ENCODE measurements at regions not wholly inside any gene's neighbourhood (a gene's known extent, or its start where the extent isn't known, plus 50 kb on each side); places are given as distances from the start of the nearest gene placed in this dataset.
"Not testable (repeated sequence)": the region's sequence is repeated elsewhere in the genome, so short reads cannot be mapped to it uniquely, and the experiment has no call there.

- DNase-seq, result no peak
Observed at GRCh38 chr3:76442374-76442915, 597.5 kb upstream of the ROBO2 start.

DNA sequence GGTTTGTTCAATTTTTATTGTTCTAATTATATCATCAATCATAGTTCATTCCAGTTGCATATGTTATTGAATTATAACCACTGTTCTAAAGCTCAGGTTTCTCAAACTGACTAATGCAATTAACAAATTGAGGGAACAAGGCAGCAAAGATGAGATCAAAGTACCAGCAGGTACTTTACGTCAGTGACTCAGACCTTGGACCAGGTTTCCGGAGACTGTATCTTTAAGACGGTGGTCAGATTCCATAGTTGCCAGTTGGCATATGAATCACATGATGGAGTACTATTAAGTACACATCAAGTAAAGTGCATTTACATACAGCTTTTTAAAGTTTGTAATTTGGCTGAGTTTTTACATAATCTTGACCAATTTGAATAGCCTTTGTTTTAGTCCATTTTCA, 583.6 kb upstream of the ROBO2 start:
- no peak for DNase-seq

DNA sequence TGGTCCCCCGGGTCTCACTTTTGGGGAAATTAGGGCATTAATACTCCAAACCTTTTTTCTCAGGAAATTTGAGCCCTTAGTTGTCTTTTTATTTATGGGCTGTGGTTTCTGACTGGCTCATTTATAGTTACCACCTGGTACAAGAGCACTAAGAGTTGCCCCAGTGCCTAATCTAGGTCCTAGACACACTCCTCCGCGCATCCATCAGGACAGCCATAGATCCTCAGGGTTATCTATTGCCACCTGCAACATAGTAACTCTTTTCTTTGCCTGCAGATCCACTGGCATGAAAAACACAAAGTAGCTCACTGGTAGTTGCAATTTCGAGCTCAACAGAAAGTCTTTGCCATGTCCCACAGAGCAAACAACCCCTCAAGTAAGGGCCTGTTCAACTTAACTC, 576.4 kb upstream of the ROBO2 start:
- no peak for DNase-seq

GRCh38 chr3:76470285-76470684, 569.6 kb upstream of the ROBO2 start:
- no peak for DNase-seq

- DNase-seq, result no peak
Observed at GRCh38 chr3:76474632-76475031, 565.3 kb upstream of the ROBO2 start.

DNA sequence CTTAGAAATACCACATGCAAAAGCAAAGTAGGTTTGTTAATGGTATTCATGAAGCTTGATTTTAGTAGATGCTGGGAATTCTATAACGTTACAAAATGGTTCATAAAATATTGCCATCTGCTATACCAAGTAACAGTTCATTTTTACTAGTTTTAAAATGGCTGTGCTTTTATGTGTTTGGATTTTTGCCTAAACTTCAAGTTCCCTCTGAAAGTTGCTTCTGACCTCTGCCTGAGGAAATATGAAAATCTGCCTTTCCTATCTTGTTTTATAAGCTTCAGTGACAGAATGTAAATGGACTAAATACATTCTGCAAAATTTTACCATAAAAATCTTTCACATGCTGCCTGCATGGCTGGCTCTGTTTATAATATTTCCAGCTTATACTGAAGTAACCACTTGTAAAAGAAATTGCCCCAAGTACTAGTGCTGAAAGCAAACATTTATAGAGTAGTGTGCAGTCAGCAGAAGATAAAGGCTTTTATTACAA, 560.7 kb upstream of the ROBO2 start:
- DNase-seq, result no peak

- no peak for DNase-seq
Observed at GRCh38 chr3:76482510-76482909, 557.4 kb upstream of the ROBO2 start.

DNA sequence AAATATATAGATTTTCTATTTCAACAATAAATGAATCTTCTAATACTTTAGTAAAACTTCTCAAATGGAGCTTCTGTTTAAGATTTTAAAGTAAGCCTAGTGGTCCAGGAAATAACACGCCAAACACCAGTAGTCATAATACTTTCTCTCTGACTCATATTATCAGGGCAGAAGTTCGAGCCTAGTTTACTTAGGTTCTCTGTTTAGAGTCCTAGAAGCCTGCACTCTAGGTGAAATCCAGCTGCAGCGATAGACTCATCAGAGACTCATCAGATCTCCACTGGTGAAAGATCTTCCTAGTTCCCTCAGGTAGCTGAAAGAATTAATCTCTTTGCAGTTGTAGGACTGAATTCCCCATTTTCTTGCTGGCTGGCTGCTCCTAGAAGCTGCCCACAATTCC, 552.5 kb upstream of the ROBO2 start:
- no peak for DNase-seq

DNA sequence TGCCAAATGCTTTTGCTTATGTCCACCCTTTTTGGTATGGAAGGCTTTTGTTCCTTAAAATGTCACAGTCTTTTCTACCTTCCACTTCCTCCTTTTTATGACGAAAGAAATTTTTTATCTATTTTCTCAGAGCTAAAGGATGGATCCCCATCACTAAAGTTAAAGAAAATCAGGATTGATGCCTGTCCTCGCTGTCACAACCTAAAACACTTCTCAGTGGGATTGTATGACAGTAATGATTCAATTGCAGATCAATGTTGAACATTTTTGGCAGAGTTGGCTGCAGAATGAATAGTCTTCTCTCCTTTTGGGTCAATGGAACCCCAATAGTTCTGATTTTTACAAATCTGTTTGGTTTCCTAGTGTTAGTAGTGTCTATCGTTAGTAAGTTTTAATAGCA, 549.8 kb upstream of the ROBO2 start:
- no peak for DNase-seq

DNA sequence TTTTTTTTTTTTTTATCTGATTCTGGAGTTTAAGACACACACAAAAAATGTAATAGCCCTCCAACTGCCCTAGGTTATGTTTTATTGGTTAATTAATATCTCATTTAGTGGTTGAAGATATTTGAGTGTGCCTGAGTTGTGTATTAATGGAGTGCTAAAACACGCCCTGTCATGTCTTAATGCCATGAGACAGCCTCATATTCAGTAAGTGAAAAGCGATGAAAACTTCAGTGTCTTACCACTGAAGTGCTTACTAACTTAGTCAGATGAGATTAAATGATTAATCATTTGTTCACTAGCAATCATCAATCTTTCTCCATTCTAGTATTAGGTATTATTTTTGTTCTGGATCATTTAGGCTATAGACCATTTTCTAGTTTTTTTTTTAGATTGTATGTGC, 544.7 kb upstream of the ROBO2 start:
- DNase-seq, result no peak

GRCh38 chr3:76497636-76498035, 542.3 kb upstream of the ROBO2 start:
- no peak for DNase-seq

- DNase-seq, result no peak
Observed at GRCh38 chr3:76500746-76501275, 539.1 kb upstream of the ROBO2 start.

- no peak for DNase-seq
Observed at GRCh38 chr3:76501315-76501714, 538.6 kb upstream of the ROBO2 start.

DNA sequence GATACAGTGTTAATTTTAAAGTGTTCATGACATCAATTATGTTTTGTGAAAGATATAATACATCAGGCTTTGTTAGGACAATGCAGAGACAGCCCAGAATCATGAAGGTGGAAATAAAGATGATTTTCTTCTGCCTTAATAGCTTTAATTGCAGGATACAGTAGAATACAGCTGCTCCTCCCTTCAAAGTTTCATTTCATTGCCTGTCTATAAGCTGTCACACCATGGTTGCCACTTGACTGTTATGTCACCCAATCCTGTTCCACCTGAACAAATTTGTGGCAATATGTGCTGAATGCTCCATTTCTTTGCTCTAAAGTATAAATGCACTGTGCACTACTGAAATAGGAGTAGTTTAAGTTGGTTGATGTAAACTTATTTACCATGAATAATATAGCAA, 537.8 kb upstream of the ROBO2 start:
- no peak for DNase-seq

GRCh38 chr3:76505202-76505845, 534.6 kb upstream of the ROBO2 start:
- DNase-seq, result no peak

- DNase-seq, result no peak
Observed at GRCh38 chr3:76509179-76509830, 530.6 kb upstream of the ROBO2 start.

GRCh38 chr3:76514836-76515235, 525.1 kb upstream of the ROBO2 start:
- DNase-seq, result no peak

DNA sequence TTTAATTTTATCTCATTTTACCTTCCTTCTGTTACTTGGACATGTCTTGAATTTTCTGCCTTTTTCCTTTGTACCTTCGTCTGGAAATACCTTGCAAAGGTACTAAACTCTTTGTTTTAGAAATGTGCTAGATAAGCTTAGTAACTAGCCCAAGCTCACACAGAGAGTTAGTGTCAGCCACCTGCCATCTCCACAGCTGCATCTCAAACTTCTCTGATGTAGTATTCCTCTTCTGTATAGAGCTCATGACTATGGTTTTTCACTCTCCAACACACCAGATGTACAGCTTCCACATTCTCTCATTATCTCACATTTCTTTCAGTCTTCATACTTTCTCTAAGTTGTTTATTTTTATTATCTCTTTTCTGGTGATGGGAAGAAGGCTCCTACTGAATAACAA, 516.6 kb upstream of the ROBO2 start:
- no peak for DNase-seq

GRCh38 chr3:76525726-76526125, 514.2 kb upstream of the ROBO2 start:
- DNase-seq, result no peak

GRCh38 chr3:76527773-76528172, 512.1 kb upstream of the ROBO2 start:
- DNase-seq, result no peak

- no peak for DNase-seq
Observed at GRCh38 chr3:76532158-76532822, 507.6 kb upstream of the ROBO2 start.

GRCh38 chr3:76533710-76534109, 506.2 kb upstream of the ROBO2 start:
- not testable (repeated sequence) for DNase-seq

GRCh38 chr3:76537857-76538256, 502.0 kb upstream of the ROBO2 start:
- not testable (repeated sequence) for DNase-seq

DNA sequence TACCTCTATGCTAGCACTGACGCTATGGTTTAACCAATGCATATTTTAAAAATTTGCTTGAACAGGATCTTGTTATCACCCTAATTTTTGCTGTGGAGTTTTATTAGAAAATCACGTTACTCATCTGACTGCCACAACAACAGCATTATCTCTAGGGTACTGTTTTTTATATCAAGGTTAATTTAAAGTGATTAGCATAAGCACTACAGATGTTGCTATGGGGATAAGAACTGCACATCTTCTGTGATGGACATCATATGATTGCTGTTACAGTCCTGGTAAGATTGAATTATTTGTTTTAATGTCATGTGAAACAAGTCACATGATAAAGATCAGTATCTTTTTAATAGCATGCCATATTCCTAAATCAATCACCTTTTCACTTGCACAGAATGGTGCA, 492.2 kb upstream of the ROBO2 start:
- DNase-seq, result no peak

Measured in hematopoietic multipotent progenitor cell treated with erythropoietin and hydrocortisone succinate and interleukin-3 and kit ligand, for 6 days (in vitro differentiated cells).